NCI-H82 treated with DMSO at 0.1 percent for 48 hours (cell line): ENCODE measurements at regions not wholly inside any gene's neighbourhood (a gene's known extent, or its start where the extent isn't known, plus 50 kb on each side); places are given as distances from the start of the nearest gene placed in this dataset.

ENCODE experiments used
- DNase-seq: peaks from one replicate; lab custom pipeline; 2025; ENCODE audit not compliant: unreplicated experiment; lab: John Stamatoyannopoulos, UW

DNA sequence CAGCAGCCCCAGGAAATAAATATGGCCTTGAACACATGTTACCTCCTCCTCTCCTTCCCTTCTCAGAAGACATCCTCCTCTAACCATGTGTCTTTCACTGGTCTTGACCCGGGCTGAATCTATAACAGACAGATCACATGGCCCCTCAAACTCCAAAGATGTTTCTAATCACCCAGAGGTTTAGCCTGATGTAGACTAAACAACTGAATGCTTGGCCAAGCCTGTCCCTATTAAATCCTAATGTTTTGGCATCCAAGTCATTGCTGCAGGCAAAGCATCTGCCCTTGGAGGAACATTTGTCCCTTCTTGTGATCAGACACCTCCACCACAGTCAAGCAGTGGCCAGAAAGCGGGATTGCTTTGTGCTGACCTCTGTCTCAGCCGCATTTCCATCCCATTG is 65.5 kb downstream of the ANKRD60 start:
- DNase-seq, result no peak

DNA sequence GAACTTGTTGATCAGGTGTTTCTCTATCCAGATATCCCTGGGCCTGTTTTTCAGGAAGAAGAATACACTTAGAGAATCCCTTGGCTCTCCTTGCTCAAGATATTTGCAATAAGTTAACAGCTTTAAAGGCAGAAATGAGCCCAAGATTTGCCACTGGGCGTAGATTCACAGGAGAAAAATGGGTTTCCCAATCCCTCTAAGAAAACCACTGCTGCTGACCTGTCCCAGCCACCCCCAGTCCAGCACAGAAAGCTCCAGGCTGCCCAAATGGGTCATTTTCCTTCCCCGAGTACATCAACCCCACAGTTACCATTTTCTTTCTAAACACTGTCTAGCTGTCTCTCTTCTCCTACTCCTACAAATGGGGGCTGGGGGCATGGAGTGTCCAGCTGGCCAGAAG is 67.3 kb downstream of the ANKRD60 start:
- no peak for DNase-seq

DNA sequence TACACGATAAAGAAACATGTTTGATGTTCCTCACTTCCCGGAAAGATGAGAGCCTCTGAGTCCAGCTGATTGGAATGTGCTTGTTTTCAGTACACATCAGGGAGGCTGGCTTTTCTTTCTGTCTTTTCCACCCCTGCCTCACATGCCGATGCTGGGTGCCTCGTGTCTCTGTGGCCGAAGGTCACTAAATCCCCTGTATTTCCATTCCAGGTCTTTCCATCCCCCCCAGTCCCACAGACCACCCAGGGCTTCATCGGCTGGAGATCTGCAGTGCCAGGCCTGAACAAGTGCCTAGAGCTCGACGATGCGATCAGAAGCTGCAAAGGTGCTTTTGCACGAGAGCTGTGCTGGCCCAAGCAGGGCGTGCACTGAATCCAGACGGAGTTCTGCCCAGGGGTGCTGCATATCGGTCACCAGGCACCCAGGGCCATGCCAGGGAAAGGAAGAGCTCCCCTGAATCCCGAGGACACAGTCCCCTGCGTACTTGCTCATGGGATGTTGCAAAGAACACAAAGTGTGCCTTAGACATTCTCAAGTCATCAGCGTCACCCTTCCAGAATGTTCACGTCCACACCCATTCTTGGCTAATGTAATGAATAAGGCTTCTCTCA is 67.9 kb downstream of the ANKRD60 start:
- DNase-seq, result no peak

DNA sequence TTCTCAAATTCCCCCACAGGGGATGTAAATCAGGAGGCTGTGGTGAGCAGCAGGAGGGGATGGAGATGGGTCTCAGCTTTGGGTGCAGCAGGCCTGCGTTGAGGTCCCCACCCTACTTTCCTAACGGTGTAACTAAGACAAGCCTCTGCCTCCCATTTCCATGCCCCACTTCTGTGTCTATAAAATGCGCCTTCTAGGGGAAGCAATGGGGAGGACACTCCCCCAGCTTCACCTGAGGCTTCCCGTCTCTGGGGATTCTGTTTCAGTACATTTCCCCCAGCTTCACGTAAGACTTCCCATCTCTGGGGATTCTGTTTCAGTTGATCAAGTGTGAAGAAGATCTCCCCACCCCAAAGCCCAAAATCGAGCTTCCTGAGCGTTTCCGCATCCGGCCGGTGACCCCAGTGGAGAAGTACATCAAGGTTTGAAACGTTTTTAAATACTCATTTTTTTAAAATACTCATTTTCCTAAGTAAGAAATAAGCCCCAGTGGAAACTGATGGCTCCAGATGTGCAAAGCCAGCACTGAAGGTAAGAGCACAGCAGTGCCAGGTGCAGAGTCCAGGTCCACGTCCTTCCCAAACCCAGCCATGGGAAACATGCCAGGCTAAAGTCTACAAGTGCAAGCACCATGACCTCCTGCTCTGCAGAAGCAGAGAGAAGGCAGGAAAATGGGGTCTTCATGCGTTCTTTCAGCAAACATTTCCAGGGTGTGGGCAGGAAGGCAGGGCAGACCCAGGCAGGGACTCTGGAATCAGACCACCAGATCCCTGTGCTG is 73.1 kb downstream of the ANKRD60 start:
- no peak for DNase-seq

DNA sequence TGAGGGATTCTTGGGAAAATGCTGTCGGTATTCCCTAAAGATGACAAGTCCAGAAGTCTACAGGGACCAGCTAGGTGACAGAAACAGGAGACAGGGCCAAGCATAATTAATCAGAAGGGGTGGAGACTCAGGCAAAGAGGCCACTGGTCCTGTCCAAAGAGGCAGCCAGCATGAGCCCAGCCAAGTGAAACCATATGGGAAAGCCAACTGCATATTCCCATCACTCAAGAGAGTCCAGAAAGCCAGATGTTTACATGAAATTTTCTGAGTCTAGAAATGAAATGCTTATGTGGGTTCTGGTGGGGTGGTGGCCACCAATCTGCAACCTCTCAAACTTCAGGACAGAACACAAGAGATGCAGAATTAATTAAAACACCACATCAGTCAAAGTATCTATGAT is 74.3 kb downstream of the ANKRD60 start:
- no peak for DNase-seq

DNA sequence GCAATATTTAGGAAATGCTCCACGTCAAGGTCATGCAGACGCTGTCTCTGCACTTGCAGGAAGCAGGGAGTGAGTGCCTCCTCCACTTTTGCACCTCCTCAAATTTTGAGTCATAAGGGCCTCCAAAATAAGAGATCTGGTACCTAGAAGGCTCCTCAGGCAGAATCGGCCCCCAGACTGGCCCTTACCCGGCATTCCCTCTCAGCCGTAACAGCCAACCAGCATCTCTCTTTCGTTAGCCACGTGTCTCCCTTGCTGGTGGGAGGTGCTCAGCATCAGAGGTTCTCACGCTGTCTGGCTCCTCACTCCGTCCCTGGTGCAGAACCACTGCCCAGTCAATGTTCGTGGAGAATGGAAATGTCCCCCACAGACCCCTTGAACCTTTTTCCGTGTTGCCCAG is 75.3 kb downstream of the ANKRD60 start:
- no peak for DNase-seq

DNA sequence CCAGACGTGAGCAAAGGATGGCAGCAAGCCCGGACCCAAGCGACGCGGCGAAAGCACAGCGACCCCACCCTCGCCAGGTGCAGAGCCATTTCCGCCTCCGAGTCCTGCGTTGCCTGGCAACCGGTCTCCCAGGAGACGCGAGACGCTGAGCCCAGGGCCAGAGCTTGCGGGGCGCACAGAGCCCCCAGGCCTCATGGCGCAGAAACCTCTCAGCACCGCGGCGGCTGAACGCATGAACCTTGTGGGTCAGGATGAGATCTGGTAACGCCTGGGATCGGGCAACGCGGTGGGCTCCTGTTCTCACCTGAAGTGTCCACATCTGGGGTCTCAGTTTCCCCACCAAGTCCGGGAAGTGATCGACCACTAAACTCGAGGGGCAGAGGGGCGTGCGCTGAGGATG is 77.7 kb downstream of the ANKRD60 start:
- DNase-seq, result no peak

DNA sequence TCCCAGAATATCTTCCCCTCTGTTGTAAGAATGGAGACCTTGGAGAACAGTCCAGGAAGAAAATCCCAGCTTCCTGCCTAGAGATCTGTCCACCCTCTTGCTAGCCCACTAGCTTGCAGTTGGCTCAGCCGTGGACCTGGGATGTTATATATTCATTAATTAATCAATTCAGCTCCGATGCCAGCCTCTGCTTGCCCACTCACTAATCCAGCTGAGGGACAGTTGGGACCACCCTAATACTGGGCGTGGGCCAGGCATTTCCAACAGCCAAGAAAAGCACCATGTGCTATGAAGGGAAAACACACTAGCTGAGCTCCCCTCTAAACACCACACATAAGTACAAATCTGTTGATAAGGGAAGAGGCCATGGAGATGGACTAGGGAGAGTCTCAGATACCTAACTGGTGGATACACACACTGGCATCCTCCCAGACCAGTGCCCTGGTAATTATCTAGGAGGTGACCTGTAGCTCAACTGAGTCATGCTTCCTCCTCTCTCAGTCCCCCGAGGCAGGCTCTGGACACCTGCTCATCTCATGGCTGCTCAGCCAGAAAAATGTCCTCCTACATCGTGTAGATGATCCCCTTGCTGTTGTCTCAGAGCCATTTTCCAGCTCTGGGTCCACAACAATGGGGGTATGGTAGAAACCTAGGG is 78.9 kb downstream of the ANKRD60 start:
- DNase-seq, result no peak

DNA sequence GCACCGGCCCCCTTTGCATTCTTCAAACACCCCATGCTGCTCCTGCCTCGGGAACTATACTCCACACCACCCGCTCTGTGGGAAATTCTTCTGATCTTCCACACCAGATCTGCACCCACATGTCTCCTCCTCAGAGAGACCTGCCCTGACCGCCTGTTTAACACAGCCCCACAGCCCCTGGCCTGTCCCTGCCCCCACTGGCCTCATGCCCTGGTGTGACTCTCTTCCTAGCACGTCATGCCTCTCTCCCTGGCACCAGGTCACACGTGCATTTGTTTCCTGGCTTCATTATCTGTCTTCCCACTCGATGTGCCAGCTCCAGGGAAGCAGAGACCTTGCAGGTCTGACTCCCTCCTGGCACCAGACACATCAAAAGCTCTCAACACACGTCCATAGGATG is 79.6 kb downstream of the ANKRD60 start:
- no peak for DNase-seq

DNA sequence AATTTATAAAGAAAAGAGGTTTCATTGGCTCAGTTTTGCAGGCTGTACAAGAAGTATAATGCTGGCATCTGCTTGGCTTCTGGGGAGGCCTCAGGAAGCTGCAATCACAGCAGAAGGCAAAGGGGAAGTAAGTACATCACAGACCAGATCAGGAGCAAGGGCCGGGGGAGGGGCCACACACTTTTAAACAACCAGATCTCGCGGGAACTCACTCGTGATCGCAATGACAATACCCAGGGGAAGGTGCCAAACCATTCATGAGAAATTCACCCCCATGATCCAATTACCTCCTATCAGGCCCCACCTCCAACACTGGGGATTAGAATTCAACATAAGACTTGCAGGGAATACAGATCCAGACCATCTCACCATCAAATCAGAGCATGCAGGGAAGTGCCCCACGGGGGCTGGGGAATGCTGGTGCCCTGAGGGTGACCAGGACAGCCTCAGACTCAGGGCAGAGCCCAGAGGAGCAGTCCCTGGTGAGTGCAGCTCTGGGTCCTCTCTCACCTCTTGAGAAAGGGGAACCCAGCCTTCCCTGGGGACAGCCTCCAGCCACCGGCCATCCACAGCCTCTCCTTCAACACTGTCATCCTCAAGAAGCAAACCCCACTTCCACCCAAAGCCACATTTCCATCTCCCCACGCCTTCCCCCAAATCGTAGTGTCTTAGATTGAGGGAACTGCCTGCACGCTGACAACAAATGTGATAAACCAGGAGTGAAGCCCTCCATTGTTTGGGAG is 80.7 kb downstream of the ANKRD60 start:
- DNase-seq, result no peak

DNA sequence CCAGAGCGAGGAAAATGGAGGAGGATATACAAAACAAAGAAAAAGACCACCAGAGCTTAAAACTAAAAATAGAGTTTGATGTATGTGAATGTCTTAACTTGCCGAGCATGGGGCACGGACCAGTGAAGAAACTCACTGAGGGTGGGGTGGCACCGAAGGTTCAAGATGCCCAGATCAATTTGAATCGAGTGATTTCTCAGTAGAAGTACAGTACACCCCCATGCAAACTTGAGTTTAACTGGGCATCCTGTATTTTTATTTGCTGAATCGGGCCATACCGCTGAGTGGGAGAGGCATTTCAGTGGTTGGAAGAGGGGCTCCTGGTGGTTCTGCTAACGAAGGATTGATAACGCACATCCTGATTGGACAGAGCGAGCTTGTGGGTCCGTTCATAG is 81.7 kb downstream of the ANKRD60 start:
- DNase-seq, result no peak

DNA sequence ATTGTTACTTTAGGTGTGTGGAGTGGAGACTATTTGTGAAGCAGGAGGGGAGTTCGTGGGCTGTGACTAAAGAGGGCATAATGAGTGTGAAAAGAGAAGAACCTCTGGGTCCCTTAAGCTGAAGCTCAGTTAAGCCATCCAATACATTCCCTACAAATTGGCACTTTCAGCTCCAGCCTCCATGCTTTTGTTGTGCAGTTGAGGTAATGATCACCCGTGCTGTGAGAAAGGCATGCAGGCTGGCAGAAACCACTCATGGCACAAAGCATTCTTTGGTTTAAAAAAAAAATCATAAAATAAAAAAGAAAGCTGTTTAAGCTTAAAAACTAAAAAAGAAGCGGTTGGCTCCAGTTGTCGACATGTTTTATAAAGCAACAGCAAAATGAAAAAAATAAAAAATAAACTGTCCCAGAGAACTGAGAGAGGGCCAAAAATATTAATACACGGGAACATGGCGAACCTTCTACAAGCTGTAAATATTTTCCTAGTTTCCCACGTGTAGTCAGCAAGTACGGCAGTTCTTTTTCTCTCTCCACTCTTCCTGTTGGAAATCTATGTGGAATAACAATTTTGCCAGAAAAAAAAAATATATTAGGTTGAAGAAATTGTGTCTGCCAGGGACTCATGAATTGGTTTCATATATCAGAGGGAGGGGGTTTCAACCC is 82.2 kb downstream of the ANKRD60 start:
- DNase-seq, result no peak

DNA sequence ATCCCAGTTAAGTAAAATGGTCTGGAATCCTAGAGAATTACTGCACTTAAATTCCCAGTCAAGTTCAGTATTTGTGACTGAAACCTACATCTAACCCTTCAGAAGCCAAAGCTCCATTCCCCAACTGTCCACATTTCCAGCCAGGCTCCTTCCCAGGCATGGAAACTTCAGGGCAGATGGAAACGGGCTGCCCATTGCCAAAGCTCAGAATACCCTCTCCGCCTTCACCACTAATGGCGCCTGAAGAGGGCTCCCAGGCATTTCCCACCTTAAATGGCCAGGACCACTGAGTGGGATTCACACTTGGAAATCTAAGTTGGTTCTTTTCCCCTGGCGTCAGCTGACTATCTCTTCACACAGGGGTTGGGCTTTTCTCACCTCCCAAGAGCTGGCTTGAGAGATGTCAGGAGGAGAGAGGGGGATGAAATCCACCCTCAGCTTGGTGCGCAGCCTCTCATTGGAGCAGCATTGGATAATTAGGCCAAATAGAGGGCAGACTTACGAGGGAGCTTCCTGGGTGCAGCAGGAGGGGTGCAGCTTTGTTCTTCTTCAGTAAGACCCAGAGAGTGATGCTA is 82.9 kb downstream of the ANKRD60 start:
- DNase-seq, result no peak

DNA sequence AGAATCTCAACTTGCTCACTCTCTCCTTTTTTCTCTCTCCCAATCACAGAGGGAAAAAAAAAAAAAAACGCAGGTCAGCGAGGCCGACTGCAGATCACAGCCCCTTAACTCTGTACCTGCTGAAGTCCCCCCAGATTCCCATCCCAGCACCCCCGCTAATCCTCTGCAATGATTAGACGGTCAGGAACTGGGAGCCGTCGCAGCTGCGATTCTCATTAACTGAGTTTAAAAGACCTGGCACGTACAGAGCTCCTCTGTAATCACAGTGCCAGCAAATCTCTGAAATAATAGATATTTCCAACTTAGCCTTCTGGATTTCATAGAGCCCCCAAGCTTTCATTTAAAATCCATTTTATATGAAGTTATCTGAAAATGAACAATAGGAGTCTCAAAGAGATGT is 84.4 kb downstream of the ANKRD60 start:
- DNase-seq, result no peak

DNA sequence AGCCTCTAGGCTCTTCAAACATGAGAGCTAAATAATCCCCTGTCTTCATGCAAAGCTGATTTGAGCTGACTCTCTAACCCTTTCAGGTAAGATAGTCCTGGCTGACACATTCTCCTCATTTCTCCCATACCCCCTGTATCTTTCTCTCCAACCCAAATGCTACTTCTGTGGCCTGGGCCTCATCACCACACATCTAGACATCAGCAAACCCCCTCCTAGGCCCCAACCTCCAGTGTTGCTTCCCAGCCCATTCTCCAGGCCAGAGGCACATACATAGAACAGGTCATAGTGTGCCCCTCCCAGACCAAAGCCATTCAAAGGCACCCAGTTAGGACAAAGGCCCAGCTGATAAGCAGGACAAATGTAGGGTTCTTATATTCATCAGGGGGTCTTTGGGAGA is 84.9 kb downstream of the ANKRD60 start:
- no peak for DNase-seq

DNA sequence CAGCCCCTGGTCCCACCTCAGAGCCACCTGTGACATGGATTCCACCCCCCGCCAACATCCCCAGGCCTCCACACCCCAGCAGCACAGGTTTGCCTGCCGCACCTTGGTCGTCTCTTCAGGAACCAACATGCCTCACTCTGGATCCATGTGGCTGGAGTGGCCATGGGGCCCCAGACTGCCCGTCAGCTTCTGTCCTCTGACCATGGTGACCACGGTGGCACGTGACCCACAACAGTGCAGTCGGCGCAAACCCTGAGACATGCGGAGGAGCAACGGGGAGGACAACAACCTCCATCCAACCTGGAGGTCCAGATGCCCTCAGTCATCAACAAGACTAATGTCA is 85.6 kb downstream of the ANKRD60 start:
- no peak for DNase-seq

DNA sequence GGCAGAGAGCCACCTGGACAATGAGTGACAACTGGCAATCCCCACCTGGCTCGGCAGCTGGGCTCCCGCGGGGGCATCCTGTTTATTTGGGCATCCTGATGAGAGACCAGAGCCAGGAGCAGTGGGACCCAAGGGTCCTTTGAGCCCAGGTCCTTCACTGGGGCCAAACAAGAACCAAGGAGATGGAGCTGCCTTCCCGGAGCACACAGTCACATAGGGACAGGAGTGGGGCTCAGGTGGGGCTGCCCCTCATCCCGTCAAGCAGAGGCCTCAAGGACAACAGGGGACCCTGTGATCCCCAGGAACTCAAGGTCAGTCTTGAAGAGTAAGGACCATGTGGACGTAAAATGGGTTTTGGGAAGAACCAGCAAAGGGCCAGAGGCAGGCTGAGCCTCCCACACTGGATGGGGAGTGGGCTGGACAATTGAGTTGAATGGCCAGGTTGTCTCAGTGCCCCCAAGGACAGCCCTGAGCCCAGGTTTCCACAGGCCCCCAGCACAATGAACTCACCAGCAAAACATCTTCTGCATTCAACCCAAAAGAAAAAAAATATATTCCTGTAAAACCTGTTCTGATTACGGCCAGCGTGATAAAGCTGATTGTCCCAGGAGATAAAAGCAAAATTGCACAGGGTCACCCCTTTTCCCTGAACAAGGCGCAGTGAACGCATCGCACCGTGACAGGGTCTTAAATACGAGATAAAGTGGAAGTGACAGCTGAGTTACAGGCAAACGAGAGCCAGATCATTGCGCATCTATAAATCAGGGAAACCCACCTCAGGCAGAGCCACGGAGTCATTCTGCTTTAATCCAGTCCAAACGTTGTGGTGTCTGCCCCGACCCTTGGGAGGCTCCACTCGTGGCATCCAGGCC is 86.2 kb downstream of the ANKRD60 start:
- no peak for DNase-seq

DNA sequence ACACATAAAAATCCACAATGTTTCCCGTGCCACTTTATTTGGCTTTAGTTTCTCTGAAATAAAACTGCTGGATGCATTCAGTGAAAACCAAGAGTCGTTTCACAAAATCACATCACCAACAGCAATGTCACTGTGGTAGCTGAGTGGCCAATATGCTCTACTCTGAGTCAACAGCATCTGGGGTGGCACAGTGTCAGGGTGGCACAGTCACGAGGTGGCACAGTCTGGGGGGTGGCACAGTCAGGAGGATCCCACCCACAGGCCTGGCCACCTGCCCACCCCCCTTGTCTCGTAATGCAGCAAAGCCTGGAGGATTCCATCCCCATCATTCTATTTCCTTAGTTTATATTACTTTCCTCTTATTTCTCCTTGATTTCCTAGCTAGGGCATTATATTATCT is 87.0 kb downstream of the ANKRD60 start:
- no peak for DNase-seq

DNA sequence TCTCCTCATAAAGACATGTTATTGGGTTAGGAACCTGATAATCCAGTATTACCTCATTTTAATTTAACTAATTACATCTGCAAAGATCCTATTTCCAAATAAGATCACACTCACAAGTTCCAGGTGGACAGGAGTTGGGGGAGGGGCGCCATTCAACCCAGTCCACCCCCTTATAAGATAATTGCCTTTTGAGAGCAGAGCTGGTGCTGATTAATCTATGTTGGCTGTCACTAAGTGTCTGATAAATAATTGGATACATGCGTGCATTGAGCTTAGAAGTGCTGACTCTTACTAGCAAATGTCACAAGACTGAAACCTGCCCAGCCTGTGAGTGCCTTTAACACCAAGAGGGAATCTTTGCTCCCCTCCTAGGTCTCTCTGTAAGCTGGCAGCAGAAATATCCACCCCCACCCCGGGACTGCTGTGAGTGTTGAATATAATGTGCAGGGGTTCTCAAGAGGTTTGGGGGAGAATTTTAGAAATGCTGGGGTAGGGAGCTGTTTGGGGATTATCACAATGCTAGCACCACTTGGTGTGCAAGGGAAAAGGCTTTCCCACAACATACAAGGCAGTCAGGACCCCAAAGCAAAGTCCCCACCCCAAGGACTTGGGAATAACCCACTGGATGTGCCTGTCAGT is 87.5 kb downstream of the ANKRD60 start:
- DNase-seq, result peak; percentile 94
